K562 (cell line): ENCODE measurements at regions not wholly inside any gene's neighbourhood (a gene's known extent, or its start where the extent isn't known, plus 50 kb on each side); places are given as distances from the start of the nearest gene placed in this dataset.

Source experiments
- ATAC-seq: fragments of 200-7000 bp; cut with Tn5 transposase; 3 replicates; pipeline ENCODE4 v1.9.1; 2020; ENCODE audit warnings: moderate library complexity
- BruUV-seq: library from RNA; stranded (reverse); fragments of 400-500 nt; replicated peaks from 2 replicates; lab custom pipeline; 2021; lab: Mats Ljungman, UMichigan
- CTCF ChIA-PET: fragments of 300-600 bp; formaldehyde crosslinking; extraction: SDS; loops from one replicate; lab custom pipeline; 2021; ENCODE audit warnings: low intra/inter-chr PET ratio; lab: Yijun Ruan, JAX
- POLR2A ChIA-PET: fragments of 300-600, 350-650 bp; sonication (Branson Sonifier 250); formaldehyde crosslinking; extraction: SDS; loops from one replicate; lab custom pipeline; 2021; ENCODE audit warnings: antibody characterized with exemption, inconsistent platforms; lab: Yijun Ruan, JAX
- DNase-seq, 4 experiments: peaks; one replicate each; pipeline versions ENCODE4 v3.0.0 to v3.0.0-alpha.2; 2011 to 2018; ENCODE audit warnings: low spot score in 3 of 4, mixed read lengths in 3 of 4; ENCODE audit errors: extremely low read depth in 1 of 4
- FAIRE-seq: peaks from 2 replicates; lab custom pipeline; 2011; peaks lifted over from hg19 to GRCh38; lab: Jason Lieb, UNC
- H2AFZ ChIP-seq: 2 replicates; pipeline ENCODE4 v1.6.0; 2011; ENCODE audit warnings: low read depth, low read length, control low read depth, inconsistent platforms
- H3K27ac ChIP-seq: fragments of 200-600 bp; 3 replicates; pipeline ENCODE4 v1.8.0; 2011; ENCODE audit warnings: low read depth, mild to moderate bottlenecking, control low read depth, inconsistent platforms, low read length, moderate library complexity, mixed read lengths; ENCODE audit errors: extremely low read depth
- H3K27me3 ChIP-seq, 2 experiments: fragments of 300-600 bp in 1 of 2; 2 replicates in 1 of 2; 3 replicates in 1 of 2; pipeline versions ENCODE4 v1.6.0 to v1.8.0; 2011; ENCODE audit warnings: inconsistent platforms in 2 of 2, low read length in 2 of 2, mild to moderate bottlenecking in 1 of 2, mixed read lengths in 1 of 2, moderate library complexity in 1 of 2; ENCODE audit not compliant: control insufficient read depth in 2 of 2, insufficient read depth in 2 of 2
- H3K36me3 ChIP-seq: fragments of 300-600 bp; 3 replicates; pipeline ENCODE4 v1.8.0; 2011; ENCODE audit warnings: mild to moderate bottlenecking, low read length, inconsistent platforms; ENCODE audit not compliant: control insufficient read depth, insufficient read depth
- H3K4me1 ChIP-seq, 2 experiments: fragments of 200-600 bp in 1 of 2; replicated peaks in 1 of 2; 2 replicates in 1 of 2; 3 replicates in 1 of 2; pipeline versions ENCODE4 v1.5.1 to v1.8.0; 2011; ENCODE audit warnings: inconsistent platforms in 2 of 2, low read length in 2 of 2, mild to moderate bottlenecking in 1 of 2, mixed read lengths in 1 of 2, moderate library complexity in 1 of 2; ENCODE audit not compliant: control insufficient read depth in 2 of 2, insufficient read depth in 2 of 2
- H3K4me2 ChIP-seq: 2 replicates; pipeline ENCODE4 v1.6.1; 2011; ENCODE audit warnings: low read length, control low read depth, inconsistent platforms, mixed read lengths; ENCODE audit not compliant: insufficient read depth
- H3K4me3 ChIP-seq: fragments of 200-600 bp; sonication (generic), shearing (Covaris generic); 2 replicates; pipeline ENCODE4 v1.5.1; 2016; ENCODE audit warnings: control low read depth, inconsistent platforms
- H3K79me2 ChIP-seq: fragments of 200-600 bp; 3 replicates; pipeline ENCODE4 v1.8.0; 2011; ENCODE audit warnings: low read length, inconsistent platforms; ENCODE audit not compliant: control insufficient read depth, insufficient read depth
- H3K9ac ChIP-seq, 2 experiments: 2 replicates each; pipeline versions ENCODE4 v1.6.0 to v1.6.1; 2011; ENCODE audit warnings: low read depth in 2 of 2, low read length in 2 of 2, control low read depth in 1 of 2, inconsistent platforms in 1 of 2, mild to moderate bottlenecking in 1 of 2, mixed read lengths in 1 of 2; ENCODE audit not compliant: insufficient read depth in 1 of 2
- H3K9me1 ChIP-seq: one replicate; pipeline ENCODE4 v1.6.0; 2011; ENCODE audit warnings: inconsistent platforms, mild to moderate bottlenecking, low read length, moderate library complexity; ENCODE audit not compliant: control insufficient read depth, insufficient read depth
- H3K9me3 ChIP-seq: replicated peaks from 2 replicates; pipeline ENCODE4 v1.5.1; 2011; ENCODE audit warnings: low read depth, low read length, inconsistent platforms; ENCODE audit not compliant: control insufficient read depth, insufficient read depth
- H4K20me1 ChIP-seq: replicated peaks from 2 replicates; pipeline ENCODE4 v1.6.1; 2011; ENCODE audit warnings: low read length, inconsistent platforms, mixed read lengths; ENCODE audit not compliant: control insufficient read depth, insufficient read depth
- HDGF ChIP-seq: fragments of 450-650 bp; IDR thresholded peaks from 2 replicates; pipeline ENCODE4 v1.6.1; 2016
- HMGN3 ChIP-seq: IDR thresholded peaks from 2 replicates; pipeline ENCODE4 v1.6.1; 2011; ENCODE audit warnings: borderline replicate concordance, low read depth, mild to moderate bottlenecking, mixed read lengths, low read length; ENCODE audit not compliant: insufficient read length; ENCODE audit errors: extremely low read depth
- MYNN ChIP-seq, 2 experiments: sonication (generic); formaldehyde crosslinking in 1 of 2; IDR thresholded peaks; 2 replicates each; pipeline versions ENCODE4 v1.5.0 to v1.6.1; 2016 to 2020; ENCODE audit warnings: antibody characterized with exemption in 1 of 2, missing genetic modification reagents in 1 of 2
- PYGO2 ChIP-seq: fragments of 450-650 bp; IDR thresholded peaks from 2 replicates; pipeline ENCODE4 v1.6.1; 2016; ENCODE audit warnings: mild to moderate bottlenecking, missing genetic modification characterization, moderate library complexity, missing compliant biosample characterization
- TAF7 ChIP-seq: fragments of 450-650 bp; IDR thresholded peaks from 2 replicates; pipeline ENCODE4 v1.6.1; 2016; ENCODE audit warnings: missing genetic modification characterization, missing compliant biosample characterization
- ZC3H11A ChIP-seq: IDR thresholded peaks from 2 replicates; pipeline ENCODE4 v1.6.1; 2012; ENCODE audit warnings: low read depth, low read length, improper control_type of control experiment
- ZNF431 ChIP-seq: sonication (generic); formaldehyde crosslinking; IDR thresholded peaks from 2 replicates; pipeline ENCODE4 v1.8.0; 2022; ENCODE audit warnings: mild to moderate bottlenecking, missing genetic modification reagents
- WGBS: fragments of 100-300 bp; shearing (Covaris generic); methylation state at CpG from one replicate; pipeline ENCODE4 v1.1.6; 2016; ENCODE audit warnings: low coverage, mixed read lengths; ENCODE audit not compliant: insufficient coverage; ENCODE audit errors: missing lambda C conversion rate; 5-methylcytosine and 5-hydroxymethylcytosine counted together
- in situ Hi-C: fragments of 300-500 bp; cut with MboI; formaldehyde crosslinking; loops from 4 replicates; pipeline ENCODE4 v1.15.0; 2018; ENCODE audit warnings: inconsistent platforms, mixed read lengths
- intact Hi-C: fragments of 100-400 bp; cut with micrococcal nuclease; formaldehyde crosslinking; loops from 2 replicates; pipeline ENCODE4 v1.14.2; 2022
- TF ChIP-seq, protein P1 (sequence below): fragments of 450-650 bp; formaldehyde crosslinking; IDR thresholded peaks from 2 replicates; pipeline ENCODE4 v1.4.0; 2020; ENCODE audit warnings: mild to moderate bottlenecking, moderate library complexity
- TF ChIP-seq, protein P2 (sequence below): IDR thresholded peaks from 3 replicates; pipeline ENCODE4 v1.6.1; 2011; ENCODE audit warnings: borderline replicate concordance, mild to moderate bottlenecking, moderate library complexity; ENCODE audit not compliant: insufficient read length; ENCODE audit errors: extremely low read depth
- TF ChIP-seq, protein P3 (sequence below): fragments of 250-450 bp; sonication (Bioruptor Pico); IDR thresholded peaks from 2 replicates; pipeline ENCODE4 v1.4.0; 2020; ENCODE audit warnings: borderline replicate concordance
- TF ChIP-seq, protein P4 (sequence below): sonication (generic); formaldehyde crosslinking; IDR thresholded peaks from 2 replicates; pipeline ENCODE4 v1.8.1; 2023; ENCODE audit warnings: mild to moderate bottlenecking, missing genetic modification reagents
- TF ChIP-seq, protein P5 (sequence below): fragments of 450-650 bp; IDR thresholded peaks from 2 replicates; pipeline ENCODE4 v1.6.1; 2018; ENCODE audit warnings: mild to moderate bottlenecking, low read depth; ENCODE audit not compliant: partially characterized antibody

DNA sequence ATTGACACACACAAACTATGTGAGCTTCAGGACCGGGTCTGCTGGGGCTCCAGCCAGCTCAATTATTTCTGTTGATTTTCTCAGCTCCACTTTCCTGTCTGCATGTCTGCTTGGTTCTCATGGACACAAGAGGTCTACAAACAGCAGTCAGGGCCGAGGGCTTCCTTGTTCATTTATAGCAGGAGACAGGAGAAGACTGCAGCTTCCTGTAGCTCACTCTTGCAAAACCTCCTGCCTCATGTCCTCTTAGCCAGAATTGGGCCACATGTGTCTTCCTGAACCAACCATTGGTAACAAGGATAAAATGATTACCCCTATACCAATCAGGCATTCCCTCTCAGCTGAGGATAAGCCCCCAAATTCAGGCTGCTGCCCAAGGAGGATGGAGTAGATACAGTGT lies 182.8 kb downstream of the TLE3 start:
- 0% methylated on average over 2 of the region's 2 CpGs for WGBS
- no peak overlapping the region for H3K9ac ChIP-seq
- no peak overlapping the region for H3K4me2 ChIP-seq
- peaks cover 7 to 15% of the 10 kb centered on the region in 2 experiments; a peak in 2 of 5 replicates for H3K27me3 ChIP-seq
- H3K27ac ChIP-seq = no peak overlapping the region
- ChIA-PET POLR2A (interaction anchor here (0.5 kb wide), 1 partner anchor 184 kb away, joined by 3 read pairs; no protein-coding TSS in a partner anchor), CTCF (no interaction called here)
- BruUV-seq = no TSS peak
- H3K9me1 ChIP-seq = no peaks in the 10 kb centered on the region
- in situ Hi-C loops (no loop called here), intact Hi-C loops (no loop called here)
- no peak for FAIRE-seq
- no peak overlapping the region for H2AFZ ChIP-seq
- H3K36me3 ChIP-seq = no peaks in the 10 kb centered on the region
- ATAC-seq = no peak
- no peaks in the 10 kb centered on the region for H3K9me3 ChIP-seq
- DNase-seq = no peak
- no peaks in the 10 kb centered on the region for H3K79me2 ChIP-seq
- H3K4me1 ChIP-seq = no peaks in the 10 kb centered on the region
- H4K20me1 ChIP-seq = no peaks in the 10 kb centered on the region
- H3K4me3 ChIP-seq = no peak overlapping the region
- TF ChIP-seq PYGO2 (tag) = no peak
- TF ChIP-seq HMGN3 = no peak
- no peak for TF ChIP-seq MYNN (IDR thresholded peaks at IDR 0.05)
- TF ChIP-seq MYNN (CRISPR knock-in tag; IDR thresholded peaks at IDR 0.05) = no peak
- TF ChIP-seq, protein P1, sequence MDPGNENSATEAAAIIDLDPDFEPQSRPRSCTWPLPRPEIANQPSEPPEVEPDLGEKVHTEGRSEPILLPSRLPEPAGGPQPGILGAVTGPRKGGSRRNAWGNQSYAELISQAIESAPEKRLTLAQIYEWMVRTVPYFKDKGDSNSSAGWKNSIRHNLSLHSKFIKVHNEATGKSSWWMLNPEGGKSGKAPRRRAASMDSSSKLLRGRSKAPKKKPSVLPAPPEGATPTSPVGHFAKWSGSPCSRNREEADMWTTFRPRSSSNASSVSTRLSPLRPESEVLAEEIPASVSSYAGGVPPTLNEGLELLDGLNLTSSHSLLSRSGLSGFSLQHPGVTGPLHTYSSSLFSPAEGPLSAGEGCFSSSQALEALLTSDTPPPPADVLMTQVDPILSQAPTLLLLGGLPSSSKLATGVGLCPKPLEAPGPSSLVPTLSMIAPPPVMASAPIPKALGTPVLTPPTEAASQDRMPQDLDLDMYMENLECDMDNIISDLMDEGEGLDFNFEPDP (CRISPR knock-in tag) = no peak
- TF ChIP-seq, protein P2, sequence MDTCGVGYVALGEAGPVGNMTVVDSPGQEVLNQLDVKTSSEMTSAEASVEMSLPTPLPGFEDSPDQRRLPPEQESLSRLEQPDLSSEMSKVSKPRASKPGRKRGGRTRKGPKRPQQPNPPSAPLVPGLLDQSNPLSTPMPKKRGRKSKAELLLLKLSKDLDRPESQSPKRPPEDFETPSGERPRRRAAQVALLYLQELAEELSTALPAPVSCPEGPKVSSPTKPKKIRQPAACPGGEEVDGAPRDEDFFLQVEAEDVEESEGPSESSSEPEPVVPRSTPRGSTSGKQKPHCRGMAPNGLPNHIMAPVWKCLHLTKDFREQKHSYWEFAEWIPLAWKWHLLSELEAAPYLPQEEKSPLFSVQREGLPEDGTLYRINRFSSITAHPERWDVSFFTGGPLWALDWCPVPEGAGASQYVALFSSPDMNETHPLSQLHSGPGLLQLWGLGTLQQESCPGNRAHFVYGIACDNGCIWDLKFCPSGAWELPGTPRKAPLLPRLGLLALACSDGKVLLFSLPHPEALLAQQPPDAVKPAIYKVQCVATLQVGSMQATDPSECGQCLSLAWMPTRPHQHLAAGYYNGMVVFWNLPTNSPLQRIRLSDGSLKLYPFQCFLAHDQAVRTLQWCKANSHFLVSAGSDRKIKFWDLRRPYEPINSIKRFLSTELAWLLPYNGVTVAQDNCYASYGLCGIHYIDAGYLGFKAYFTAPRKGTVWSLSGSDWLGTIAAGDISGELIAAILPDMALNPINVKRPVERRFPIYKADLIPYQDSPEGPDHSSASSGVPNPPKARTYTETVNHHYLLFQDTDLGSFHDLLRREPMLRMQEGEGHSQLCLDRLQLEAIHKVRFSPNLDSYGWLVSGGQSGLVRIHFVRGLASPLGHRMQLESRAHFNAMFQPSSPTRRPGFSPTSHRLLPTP = no peak
- TF ChIP-seq, protein P3, sequence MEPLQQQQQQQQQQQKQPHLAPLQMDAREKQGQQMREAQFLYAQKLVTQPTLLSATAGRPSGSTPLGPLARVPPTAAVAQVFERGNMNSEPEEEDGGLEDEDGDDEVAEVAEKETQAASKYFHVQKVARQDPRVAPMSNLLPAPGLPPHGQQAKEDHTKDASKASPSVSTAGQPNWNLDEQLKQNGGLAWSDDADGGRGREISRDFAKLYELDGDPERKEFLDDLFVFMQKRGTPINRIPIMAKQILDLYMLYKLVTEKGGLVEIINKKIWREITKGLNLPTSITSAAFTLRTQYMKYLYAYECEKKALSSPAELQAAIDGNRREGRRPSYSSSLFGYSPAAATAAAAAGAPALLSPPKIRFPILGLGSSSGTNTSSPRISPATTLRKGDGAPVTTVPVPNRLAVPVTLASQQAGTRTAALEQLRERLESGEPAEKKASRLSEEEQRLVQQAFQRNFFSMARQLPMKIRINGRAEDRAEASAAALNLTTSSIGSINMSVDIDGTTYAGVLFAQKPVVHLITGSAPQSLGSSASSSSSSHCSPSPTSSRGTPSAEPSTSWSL = no peak
- TF ChIP-seq, protein P4, sequence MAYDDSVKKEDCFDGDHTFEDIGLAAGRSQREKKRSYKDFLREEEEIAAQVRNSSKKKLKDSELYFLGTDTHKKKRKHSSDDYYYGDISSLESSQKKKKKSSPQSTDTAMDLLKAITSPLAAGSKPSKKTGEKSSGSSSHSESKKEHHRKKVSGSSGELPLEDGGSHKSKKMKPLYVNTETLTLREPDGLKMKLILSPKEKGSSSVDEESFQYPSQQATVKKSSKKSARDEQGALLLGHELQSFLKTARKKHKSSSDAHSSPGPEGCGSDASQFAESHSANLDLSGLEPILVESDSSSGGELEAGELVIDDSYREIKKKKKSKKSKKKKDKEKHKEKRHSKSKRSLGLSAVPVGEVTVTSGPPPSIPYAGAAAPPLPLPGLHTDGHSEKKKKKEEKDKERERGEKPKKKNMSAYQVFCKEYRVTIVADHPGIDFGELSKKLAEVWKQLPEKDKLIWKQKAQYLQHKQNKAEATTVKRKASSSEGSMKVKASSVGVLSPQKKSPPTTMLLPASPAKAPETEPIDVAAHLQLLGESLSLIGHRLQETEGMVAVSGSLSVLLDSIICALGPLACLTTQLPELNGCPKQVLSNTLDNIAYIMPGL (CRISPR knock-in tag) = no peak
- TF ChIP-seq, protein P5, sequence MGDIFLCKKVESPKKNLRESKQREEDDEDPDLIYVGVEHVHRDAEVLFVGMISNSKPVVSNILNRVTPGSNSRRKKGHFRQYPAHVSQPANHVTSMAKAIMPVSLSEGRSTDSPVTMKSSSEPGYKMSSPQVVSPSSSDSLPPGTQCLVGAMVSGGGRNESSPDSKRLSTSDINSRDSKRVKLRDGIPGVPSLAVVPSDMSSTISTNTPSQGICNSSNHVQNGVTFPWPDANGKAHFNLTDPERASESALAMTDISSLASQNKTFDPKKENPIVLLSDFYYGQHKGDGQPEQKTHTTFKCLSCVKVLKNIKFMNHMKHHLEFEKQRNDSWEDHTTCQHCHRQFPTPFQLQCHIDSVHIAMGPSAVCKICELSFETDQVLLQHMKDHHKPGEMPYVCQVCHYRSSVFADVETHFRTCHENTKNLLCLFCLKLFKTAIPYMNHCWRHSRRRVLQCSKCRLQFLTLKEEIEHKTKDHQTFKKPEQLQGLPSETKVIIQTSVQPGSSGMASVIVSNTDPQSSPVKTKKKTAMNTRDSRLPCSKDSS = no peak
- TF ChIP-seq ZNF431 = no peak
- no peak for TF ChIP-seq HDGF
- no peak for TF ChIP-seq TAF7
- no peak for TF ChIP-seq ZC3H11A
